ENCODE measurements at regions not wholly inside any gene's neighbourhood (a gene's known extent, or its start where the extent isn't known, plus 50 kb on each side); places are given as distances from the start of the nearest gene placed in this dataset.

GRCh38 chr10:64158551-64158950 is 637.4 kb downstream of the REEP3 start:
- Histone ChIP-seq H3K4me2 (ENCODE audit: low read length) (no peak overlapping the region), H4K5ac (ENCODE audit: low read length) (no peak overlapping the region)

GRCh38 chr10:64159910-64160872 is 639.0 kb downstream of the REEP3 start:
- Histone ChIP-seq H3K27ac (ENCODE audit: low read depth, low read length) (no peak overlapping the region), H3K4me1 (ENCODE audit: control insufficient read depth, low read depth, low read length) (no peaks in the 10 kb centered on the region), H3K56ac (ENCODE audit: low read length) (no peak overlapping the region), H4K8ac (ENCODE audit: low read depth, low read length) (no peak overlapping the region), H3K27me3 (ENCODE audit: insufficient read depth, low read length, poor library complexity) (no peaks in the 10 kb centered on the region), H2AK5ac (ENCODE audit: low read length) (no peak overlapping the region), H3K4me3 (ENCODE audit: low read length) (no peak overlapping the region), H2BK5ac (ENCODE audit: low read length) (no peak overlapping the region), H3K79me1 (ENCODE audit: low read length) (no peaks in the 10 kb centered on the region), H3K18ac (ENCODE audit: low read length) (no peak overlapping the region), H3K4me2 (ENCODE audit: low read length) (no peak overlapping the region), H3K23ac (ENCODE audit: low read length) (no peak overlapping the region), H2BK15ac (replicated peaks; ENCODE audit: low read depth) (no peak overlapping the region), H2BK120ac (ENCODE audit: low read depth, low read length) (no peak overlapping the region), H3K36me3 (ENCODE audit: control insufficient read depth, insufficient read depth, low read length) (no peaks in the 10 kb centered on the region), H4K5ac (ENCODE audit: low read length) (no peak overlapping the region), H3K79me2 (ENCODE audit: control insufficient read depth, insufficient read depth, low read length) (no peaks in the 10 kb centered on the region), H3K4ac (ENCODE audit: low read depth, low read length) (no peak overlapping the region), H3K9ac (ENCODE audit: low read length) (no peak overlapping the region)
- no CpG with 5 or more reads among the region's 2 CpGs for WGBS (ENCODE audit: extremely low coverage, insufficient coverage, low lambda C conversion rate)
- peak; percentile 3 for DNase-seq

More at GRCh38 chr10:64158551-64158950, 637.4 kb downstream of the REEP3 start:
- Histone ChIP-seq H2BK120ac (ENCODE audit: low read depth, low read length) (peak overlapping the region; percentile 45), H3K79me2 (ENCODE audit: control insufficient read depth, insufficient read depth, low read length) (no peaks in the 10 kb centered on the region), H3K79me1 (ENCODE audit: low read length) (no peaks in the 10 kb centered on the region), H3K4ac (ENCODE audit: low read depth, low read length) (no peak overlapping the region), H2AK5ac (ENCODE audit: low read length) (no peak overlapping the region), H3K4me3 (ENCODE audit: low read length) (no peak overlapping the region), H3K4me1 (ENCODE audit: control insufficient read depth, low read depth, low read length) (no peaks in the 10 kb centered on the region), H2BK15ac (replicated peaks; ENCODE audit: low read depth) (no peak overlapping the region), H3K27me3 (ENCODE audit: insufficient read depth, low read length, poor library complexity) (no peaks in the 10 kb centered on the region), H3K18ac (ENCODE audit: low read length) (no peak overlapping the region), H3K23ac (ENCODE audit: low read length) (no peak overlapping the region), H3K27ac (ENCODE audit: low read depth, low read length) (no peak overlapping the region), H3K36me3 (ENCODE audit: control insufficient read depth, insufficient read depth, low read length) (no peaks in the 10 kb centered on the region), H3K9ac (ENCODE audit: low read length) (no peak overlapping the region), H2BK5ac (ENCODE audit: low read length) (no peak overlapping the region), H4K8ac (ENCODE audit: low read depth, low read length) (no peak overlapping the region), H3K56ac (ENCODE audit: low read length) (no peak overlapping the region)
- DNase-seq, result no peak
- WGBS (ENCODE audit: extremely low coverage, insufficient coverage, low lambda C conversion rate), result no CpG with 5 or more reads among the region's 2 CpGs

GRCh38 chr10:64170791-64171190 is 649.6 kb downstream of the REEP3 start:
- no peak overlapping the region for H3K4me2 ChIP-seq (ENCODE audit: low read length)
- H3K27me3 ChIP-seq (ENCODE audit: insufficient read depth, low read length, poor library complexity), result no peaks in the 10 kb centered on the region
- no peak overlapping the region for H2BK120ac ChIP-seq (ENCODE audit: low read depth, low read length)
- no peak overlapping the region for H3K56ac ChIP-seq (ENCODE audit: low read length)
- no peaks in the 10 kb centered on the region for H3K4me1 ChIP-seq (ENCODE audit: control insufficient read depth, low read depth, low read length)
- peak overlapping the region; percentile 55 for H3K4ac ChIP-seq (ENCODE audit: low read depth, low read length)
- H3K23ac ChIP-seq (ENCODE audit: low read length), result no peak overlapping the region
- H2BK15ac ChIP-seq (replicated peaks; ENCODE audit: low read depth), result no peak overlapping the region
- no peak overlapping the region for H2BK5ac ChIP-seq (ENCODE audit: low read length)
- H2AK5ac ChIP-seq (ENCODE audit: low read length), result no peak overlapping the region
- H3K27ac ChIP-seq (ENCODE audit: low read depth, low read length), result no peak overlapping the region
- no peak overlapping the region for H4K8ac ChIP-seq (ENCODE audit: low read depth, low read length)
- no CpG with 5 or more reads among the region's 35 CpGs for WGBS (ENCODE audit: extremely low coverage, insufficient coverage, low lambda C conversion rate)
- no peaks in the 10 kb centered on the region for H3K79me2 ChIP-seq (ENCODE audit: control insufficient read depth, insufficient read depth, low read length)
- no peak overlapping the region for H3K9ac ChIP-seq (ENCODE audit: low read length)
- H3K4me3 ChIP-seq (ENCODE audit: low read length), result no peak overlapping the region
- no peak overlapping the region for H3K18ac ChIP-seq (ENCODE audit: low read length)
- H4K5ac ChIP-seq (ENCODE audit: low read length), result no peak overlapping the region
- no peaks in the 10 kb centered on the region for H3K36me3 ChIP-seq (ENCODE audit: control insufficient read depth, insufficient read depth, low read length)
- DNase-seq, result no peak
- no peaks in the 10 kb centered on the region for H3K79me1 ChIP-seq (ENCODE audit: low read length)

- no peaks in the 10 kb centered on the region for H3K79me1 ChIP-seq (ENCODE audit: low read length)
- no peak overlapping the region for H4K8ac ChIP-seq (ENCODE audit: low read depth, low read length)
- H2BK120ac ChIP-seq (ENCODE audit: low read depth, low read length), result no peak overlapping the region
- no peak overlapping the region for H3K4me2 ChIP-seq (ENCODE audit: low read length)
- H2BK15ac ChIP-seq (replicated peaks; ENCODE audit: low read depth), result no peak overlapping the region
- no peak overlapping the region for H3K18ac ChIP-seq (ENCODE audit: low read length)
- no peak overlapping the region for H4K5ac ChIP-seq (ENCODE audit: low read length)
- DNase-seq, result no peak
- H3K27ac ChIP-seq (ENCODE audit: low read depth, low read length), result no peak overlapping the region
- no peaks in the 10 kb centered on the region for H3K36me3 ChIP-seq (ENCODE audit: control insufficient read depth, insufficient read depth, low read length)
- H3K4me3 ChIP-seq (ENCODE audit: low read length), result no peak overlapping the region
- H3K4me1 ChIP-seq (ENCODE audit: control insufficient read depth, low read depth, low read length), result no peaks in the 10 kb centered on the region
- H2AK5ac ChIP-seq (ENCODE audit: low read length), result no peak overlapping the region
- no peak overlapping the region for H2BK5ac ChIP-seq (ENCODE audit: low read length)
- H3K9ac ChIP-seq (ENCODE audit: low read length), result no peak overlapping the region
- no peak overlapping the region for H3K56ac ChIP-seq (ENCODE audit: low read length)
- H3K27me3 ChIP-seq (ENCODE audit: insufficient read depth, low read length, poor library complexity), result no peaks in the 10 kb centered on the region
- no peak overlapping the region for H3K4ac ChIP-seq (ENCODE audit: low read depth, low read length)
- no peak overlapping the region for H3K23ac ChIP-seq (ENCODE audit: low read length)
- H3K79me2 ChIP-seq (ENCODE audit: control insufficient read depth, insufficient read depth, low read length), result no peaks in the 10 kb centered on the region
These were observed 652.6 kb downstream of the REEP3 start for GRCh38 chr10:64173826-64174225.

GRCh38 chr10:64174666-64175255 is 653.6 kb downstream of the REEP3 start:
- no peak overlapping the region for H3K27ac ChIP-seq (ENCODE audit: low read depth, low read length)
- H2AK5ac ChIP-seq (ENCODE audit: low read length), result no peak overlapping the region
- no peak overlapping the region for H3K9ac ChIP-seq (ENCODE audit: low read length)
- no peaks in the 10 kb centered on the region for H3K79me1 ChIP-seq (ENCODE audit: low read length)
- H4K5ac ChIP-seq (ENCODE audit: low read length), result no peak overlapping the region
- no peak overlapping the region for H3K18ac ChIP-seq (ENCODE audit: low read length)
- H3K4me1 ChIP-seq (ENCODE audit: control insufficient read depth, low read depth, low read length), result no peaks in the 10 kb centered on the region
- H3K4ac ChIP-seq (ENCODE audit: low read depth, low read length), result no peak overlapping the region
- no peaks in the 10 kb centered on the region for H3K27me3 ChIP-seq (ENCODE audit: insufficient read depth, low read length, poor library complexity)
- H3K23ac ChIP-seq (ENCODE audit: low read length), result no peak overlapping the region
- DNase-seq, result no peak
- H3K56ac ChIP-seq (ENCODE audit: low read length), result no peak overlapping the region
- H3K4me3 ChIP-seq (ENCODE audit: low read length), result no peak overlapping the region
- no peak overlapping the region for H2BK15ac ChIP-seq (replicated peaks; ENCODE audit: low read depth)
- no peak overlapping the region for H3K4me2 ChIP-seq (ENCODE audit: low read length)
- no peaks in the 10 kb centered on the region for H3K79me2 ChIP-seq (ENCODE audit: control insufficient read depth, insufficient read depth, low read length)
- H4K8ac ChIP-seq (ENCODE audit: low read depth, low read length), result no peak overlapping the region
- H2BK5ac ChIP-seq (ENCODE audit: low read length), result no peak overlapping the region
- WGBS (ENCODE audit: extremely low coverage, insufficient coverage, low lambda C conversion rate), result 100% methylated on average over 5 of the region's 9 CpGs
- no peaks in the 10 kb centered on the region for H3K36me3 ChIP-seq (ENCODE audit: control insufficient read depth, insufficient read depth, low read length)
- no peak overlapping the region for H2BK120ac ChIP-seq (ENCODE audit: low read depth, low read length)

All from mesendoderm (in vitro differentiated cells).